ENCODE measurements at regions not wholly inside any gene's neighbourhood (a gene's known extent, or its start where the extent isn't known, plus 50 kb on each side); places are given as distances from the start of the nearest gene placed in this dataset.

DNA sequence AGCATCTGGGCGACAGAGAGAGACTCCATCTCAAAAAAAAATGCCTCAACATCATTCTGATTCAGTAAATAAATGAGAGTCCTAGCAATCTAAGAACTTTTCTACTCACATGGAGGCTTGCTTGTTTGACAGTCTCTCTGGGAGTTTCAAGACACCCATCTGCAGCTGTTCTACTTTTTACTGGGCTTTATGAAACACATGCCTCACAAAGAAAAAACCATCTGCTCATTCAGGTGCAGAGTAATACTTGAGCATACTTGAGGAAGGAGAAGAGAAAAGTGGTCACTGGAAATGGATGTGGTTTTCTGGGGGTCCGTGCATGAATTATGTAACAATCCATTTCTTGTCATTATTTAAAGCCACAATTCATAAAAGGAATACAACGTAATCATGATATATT, 87.1 kb upstream of the DDX53 start:
- in situ Hi-C loops (cut with HindIII; ENCODE audit: low sequenced_read_pairs) = no loop called here

GRCh38 chrX:22922961-22923360, 76.8 kb upstream of the DDX53 start:
- in situ Hi-C loops (cut with HindIII; ENCODE audit: low sequenced_read_pairs) = no loop called here

More for the DNA sequence above, 87.1 kb upstream of the DDX53 start:
- no peak for DNase-seq (ENCODE audit: low spot score)

DNA sequence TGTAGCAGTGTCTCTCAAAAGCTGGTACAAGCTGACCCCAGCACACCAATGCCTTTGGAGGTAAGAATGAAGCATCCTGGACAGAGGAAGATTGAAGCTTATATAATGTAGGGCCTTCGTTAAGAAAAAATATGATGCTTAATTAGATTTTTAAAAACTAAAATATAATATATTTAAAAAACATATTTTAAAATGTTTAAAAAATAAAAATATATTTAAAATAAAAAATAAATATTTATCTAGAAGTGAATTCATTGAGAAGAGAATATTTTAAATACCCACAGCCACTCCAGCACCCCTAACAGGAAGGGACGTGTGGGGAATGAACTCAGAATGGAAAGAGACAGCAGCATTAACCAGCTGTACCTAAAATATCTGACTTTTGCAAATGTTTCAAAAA, 65.1 kb upstream of the DDX53 start:
- in situ Hi-C loops (cut with HindIII; ENCODE audit: low sequenced_read_pairs) = no loop called here
- no peak for DNase-seq (ENCODE audit: low spot score)

More at GRCh38 chrX:22922961-22923360, 76.8 kb upstream of the DDX53 start:
- DNase-seq (ENCODE audit: low spot score) = no peak

- DNase-seq (ENCODE audit: low spot score) = no peak
- in situ Hi-C loops (cut with HindIII; ENCODE audit: low sequenced_read_pairs) = no loop called here
These were observed 54.8 kb upstream of the DDX53 start for GRCh38 chrX:22944945-22945344.
